NCI-H82 (cell line): ENCODE measurements at regions not wholly inside any gene's neighbourhood (a gene's known extent, or its start where the extent isn't known, plus 50 kb on each side); places are given as distances from the start of the nearest gene placed in this dataset.
A peak's percentile ranks its signal among the peaks of the same experiment; 100 is the strongest.

Experiments used
- DNase-seq: peaks from one replicate; lab custom pipeline; 2025; lab: John Stamatoyannopoulos, UW

GRCh38 chr5:165913059-165913458, 2378.4 kb upstream of the WWC1 start:
- no peak for DNase-seq

- DNase-seq, result no peak
Measured at GRCh38 chr5:165914456-165914855, 2377.0 kb upstream of the WWC1 start.

- DNase-seq, result no peak
Measured at GRCh38 chr5:165919196-165919595, 2372.2 kb upstream of the WWC1 start.

- DNase-seq, result no peak
Measured at GRCh38 chr5:165920655-165921054, 2370.8 kb upstream of the WWC1 start.

- no peak for DNase-seq
Measured at GRCh38 chr5:165928971-165929370, 2362.5 kb upstream of the WWC1 start.

GRCh38 chr5:165940541-165940940, 2350.9 kb upstream of the WWC1 start:
- no peak for DNase-seq

- no peak for DNase-seq
Measured at GRCh38 chr5:165956854-165957253, 2334.6 kb upstream of the WWC1 start.

GRCh38 chr5:165981671-165982070, 2309.8 kb upstream of the WWC1 start:
- peak; percentile 49 for DNase-seq

- DNase-seq, result no peak
Measured at GRCh38 chr5:165996201-165996875, 2295.1 kb upstream of the WWC1 start.

GRCh38 chr5:165999693-166000320, 2291.6 kb upstream of the WWC1 start:
- DNase-seq, result no peak

- no peak for DNase-seq
Measured at GRCh38 chr5:166004006-166004405, 2287.4 kb upstream of the WWC1 start.

GRCh38 chr5:166013415-166013814, 2278.0 kb upstream of the WWC1 start:
- DNase-seq, result no peak

- no peak for DNase-seq
Measured at GRCh38 chr5:166014256-166014655, 2277.2 kb upstream of the WWC1 start.

GRCh38 chr5:166018716-166019115, 2272.7 kb upstream of the WWC1 start:
- DNase-seq, result no peak

- no peak for DNase-seq
Measured at GRCh38 chr5:166022065-166022464, 2269.4 kb upstream of the WWC1 start.

GRCh38 chr5:166024970-166025369, 2266.5 kb upstream of the WWC1 start:
- DNase-seq, result no peak

GRCh38 chr5:166027582-166027981, 2263.9 kb upstream of the WWC1 start:
- DNase-seq, result no peak

GRCh38 chr5:166031926-166032325, 2259.5 kb upstream of the WWC1 start:
- DNase-seq, result no peak

GRCh38 chr5:166032601-166033000, 2258.8 kb upstream of the WWC1 start:
- no peak for DNase-seq

GRCh38 chr5:166045961-166046360, 2245.5 kb upstream of the WWC1 start:
- DNase-seq, result no peak

GRCh38 chr5:166046956-166047355, 2244.5 kb upstream of the WWC1 start:
- DNase-seq, result peak; percentile 9

GRCh38 chr5:166050531-166050930, 2240.9 kb upstream of the WWC1 start:
- no peak for DNase-seq

- DNase-seq, result peak; percentile 83
Measured at GRCh38 chr5:166058660-166059059, 2232.8 kb upstream of the WWC1 start.

- DNase-seq, result no peak
Measured at GRCh38 chr5:166062094-166062493, 2229.4 kb upstream of the WWC1 start.
